Stomach (tissue), 4 donors: ENCODE measurements at regions not wholly inside any gene's neighbourhood (a gene's known extent, or its start where the extent isn't known, plus 50 kb on each side); places are given as distances from the start of the nearest gene placed in this dataset.
"Not testable (repeated sequence)": the region's sequence is repeated elsewhere in the genome, so short reads cannot be mapped to it uniquely, and the experiment has no call there.

Experiments used
- CTCF ChIP-seq, 7 experiments: fragments of 450-650 bp in 4 of 7; fragments of 200-600 bp in 3 of 7; sonication (generic) in 3 of 7; IDR thresholded peaks; one replicate each; pipeline ENCODE4 v1.5.1; 2016 to 2019; ENCODE audit warnings: antibody characterized with exemption in 7 of 7, control low read depth in 2 of 7, mild to moderate bottlenecking in 1 of 7
- EP300 ChIP-seq: sonication (generic); formaldehyde crosslinking; IDR thresholded peaks from one replicate; pipeline ENCODE4 v1.6.1; 2017; ENCODE audit warnings: antibody characterized with exemption
- POLR2A ChIP-seq, 4 donors: fragments of 450-650 bp; IDR thresholded peaks; one replicate each; pipeline ENCODE4 v1.6.1; 2016; ENCODE audit warnings: antibody characterized with exemption in 4 of 4, control low read depth in 2 of 4, mild to moderate bottlenecking in 1 of 4, moderate library complexity in 1 of 4

GRCh38 chr11:80921310-80921709 is 1480.5 kb upstream of the TENM4 start:
- TF ChIP-seq CTCF (IDR thresholded peaks at IDR 0.05); EP300; POLR2A (IDR thresholded peaks at IDR 0.05): not testable (repeated sequence)
